ENCODE measurements at regions not wholly inside any gene's neighbourhood (a gene's known extent, or its start where the extent isn't known, plus 50 kb on each side); places are given as distances from the start of the nearest gene placed in this dataset.

DNA sequence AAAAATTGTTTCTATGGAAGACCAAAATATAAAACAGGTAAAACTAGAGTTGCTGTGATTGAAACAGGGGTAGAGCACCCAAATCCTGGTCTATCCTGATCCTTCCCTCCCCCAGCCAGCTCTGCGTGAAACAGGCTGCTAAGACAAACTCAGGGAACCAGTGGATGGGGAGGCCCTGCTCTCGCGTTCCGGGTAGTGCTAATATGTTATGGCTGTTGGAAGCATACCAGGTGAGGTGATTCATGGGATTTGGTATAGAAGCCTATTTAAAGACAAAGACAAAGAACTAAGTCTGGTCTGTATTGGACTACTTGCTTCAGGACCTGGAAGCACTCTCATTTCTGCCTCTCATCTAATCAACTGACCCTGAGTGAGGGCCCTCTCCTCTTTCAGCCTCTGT, 63.0 kb upstream of the CCBE1 start:
- no peak for TF ChIP-seq POLR2A (IDR thresholded peaks at IDR 0.05)
- TF ChIP-seq, protein P1, sequence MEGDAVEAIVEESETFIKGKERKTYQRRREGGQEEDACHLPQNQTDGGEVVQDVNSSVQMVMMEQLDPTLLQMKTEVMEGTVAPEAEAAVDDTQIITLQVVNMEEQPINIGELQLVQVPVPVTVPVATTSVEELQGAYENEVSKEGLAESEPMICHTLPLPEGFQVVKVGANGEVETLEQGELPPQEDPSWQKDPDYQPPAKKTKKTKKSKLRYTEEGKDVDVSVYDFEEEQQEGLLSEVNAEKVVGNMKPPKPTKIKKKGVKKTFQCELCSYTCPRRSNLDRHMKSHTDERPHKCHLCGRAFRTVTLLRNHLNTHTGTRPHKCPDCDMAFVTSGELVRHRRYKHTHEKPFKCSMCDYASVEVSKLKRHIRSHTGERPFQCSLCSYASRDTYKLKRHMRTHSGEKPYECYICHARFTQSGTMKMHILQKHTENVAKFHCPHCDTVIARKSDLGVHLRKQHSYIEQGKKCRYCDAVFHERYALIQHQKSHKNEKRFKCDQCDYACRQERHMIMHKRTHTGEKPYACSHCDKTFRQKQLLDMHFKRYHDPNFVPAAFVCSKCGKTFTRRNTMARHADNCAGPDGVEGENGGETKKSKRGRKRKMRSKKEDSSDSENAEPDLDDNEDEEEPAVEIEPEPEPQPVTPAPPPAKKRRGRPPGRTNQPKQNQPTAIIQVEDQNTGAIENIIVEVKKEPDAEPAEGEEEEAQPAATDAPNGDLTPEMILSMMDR (IDR thresholded peaks at IDR 0.05) = no peak
- no peak for TF ChIP-seq POLR2AphosphoS5 (IDR thresholded peaks at IDR 0.05; ENCODE audit: insufficient read depth in 1 of 2, low read depth in 1 of 2)

Data from vagina (tissue), 2 donors.